Activated CD4-positive, alpha-beta T cell treated with anti-CD3 and anti-CD28 coated beads, Interleukin-2, amount 50 U/mL, for 4 hours (primary cell): ENCODE measurements at regions not wholly inside any gene's neighbourhood (a gene's known extent, or its start where the extent isn't known, plus 50 kb on each side); places are given as distances from the start of the nearest gene placed in this dataset.
A peak's percentile ranks its signal among the peaks of the same experiment; 100 is the strongest.

Experiments used
- DNase-seq, 2 experiments: peaks; one replicate each; pipeline ENCODE4 v3.0.0-alpha.2; 2020

DNA sequence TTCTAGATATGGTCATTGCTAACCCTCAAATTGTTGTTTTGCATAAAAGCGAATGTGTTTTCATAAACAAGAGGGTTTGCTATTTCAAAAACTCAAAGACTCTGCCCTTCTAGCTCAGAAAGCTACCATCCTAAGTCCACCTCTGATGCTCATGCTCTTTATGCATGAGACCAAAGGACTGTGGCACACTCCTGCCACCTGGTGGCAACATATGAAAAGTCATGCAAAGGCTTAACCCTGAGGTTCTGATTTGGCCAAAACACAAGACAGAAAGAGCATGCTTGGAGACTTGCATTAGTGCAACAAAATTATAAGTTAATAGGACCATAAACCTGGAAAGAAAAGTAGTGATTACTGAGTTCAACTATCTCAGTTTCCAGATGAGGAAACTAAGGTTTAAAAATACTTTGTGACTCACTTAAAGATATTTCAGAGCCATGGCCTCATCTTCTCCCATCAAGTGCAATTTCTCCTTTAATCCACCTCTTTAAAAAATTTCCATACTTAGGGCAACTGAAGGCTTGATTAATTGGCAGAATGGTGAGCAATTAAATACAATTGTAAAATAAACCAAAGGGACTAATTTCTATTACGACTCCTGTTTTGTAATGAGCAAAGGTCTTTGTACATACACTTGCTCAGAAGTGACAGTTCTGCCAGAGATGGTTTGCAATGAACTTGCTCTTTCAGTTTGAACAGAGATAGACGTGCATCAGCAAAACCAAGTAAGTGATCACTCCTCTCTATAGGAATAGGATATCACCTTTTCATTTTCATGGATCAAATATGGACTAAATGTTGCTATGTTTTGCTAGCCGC is 110.7 kb upstream of the RAD23B start:
- DNase-seq: peak; percentile 39 to 49

- DNase-seq: no peak
These were observed 110.1 kb upstream of the RAD23B start for GRCh38 chr9:107172979-107173347.

GRCh38 chr9:107173422-107174180 is 109.5 kb upstream of the RAD23B start:
- DNase-seq: no peak

GRCh38 chr9:107174441-107174840 is 108.6 kb upstream of the RAD23B start:
- no peak for DNase-seq

DNA sequence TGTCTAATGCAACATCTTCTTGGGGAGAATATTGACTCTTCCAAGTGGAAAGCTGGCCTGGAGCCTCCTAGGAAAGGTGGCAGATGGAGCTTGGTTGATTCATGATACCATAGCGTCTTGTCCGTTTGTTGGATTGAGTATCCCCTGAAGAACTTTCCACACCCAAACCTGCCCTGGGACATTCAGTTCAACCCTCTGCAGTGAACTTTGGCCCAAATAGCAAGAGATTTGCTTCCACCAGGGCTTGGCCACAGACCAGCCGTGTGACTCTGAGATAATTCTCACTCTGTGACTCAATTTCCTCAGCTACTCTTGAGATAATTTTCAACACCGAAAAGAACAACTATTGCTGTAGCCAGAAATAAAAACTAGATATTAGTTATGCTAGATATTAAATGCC is 108.0 kb upstream of the RAD23B start:
- no peak for DNase-seq

GRCh38 chr9:107175816-107176435 is 107.2 kb upstream of the RAD23B start:
- no peak for DNase-seq

- no peak for DNase-seq
These were observed 106.5 kb upstream of the RAD23B start for GRCh38 chr9:107176436-107177151.

GRCh38 chr9:107177243-107177839 is 105.7 kb upstream of the RAD23B start:
- no peak for DNase-seq

DNA sequence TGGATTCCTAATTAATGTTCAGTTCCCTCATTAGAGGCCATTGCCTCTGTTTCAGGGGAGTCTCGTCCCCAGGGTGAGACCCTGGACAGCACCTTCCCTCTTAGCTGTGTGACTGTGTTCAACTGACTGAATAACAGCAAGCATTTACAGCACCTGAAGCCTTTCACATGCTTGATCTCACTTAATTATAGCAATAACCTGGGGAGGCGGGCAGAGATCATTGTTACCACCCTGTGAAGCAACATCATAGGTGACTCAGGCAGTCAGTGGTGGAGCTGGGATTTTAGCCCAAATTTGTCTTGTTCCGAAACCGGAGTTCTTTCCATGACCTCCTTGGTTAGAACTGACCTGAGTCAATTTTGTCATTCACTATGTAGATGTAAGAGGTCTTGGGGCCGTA is 105.2 kb upstream of the RAD23B start:
- DNase-seq: no peak

DNA sequence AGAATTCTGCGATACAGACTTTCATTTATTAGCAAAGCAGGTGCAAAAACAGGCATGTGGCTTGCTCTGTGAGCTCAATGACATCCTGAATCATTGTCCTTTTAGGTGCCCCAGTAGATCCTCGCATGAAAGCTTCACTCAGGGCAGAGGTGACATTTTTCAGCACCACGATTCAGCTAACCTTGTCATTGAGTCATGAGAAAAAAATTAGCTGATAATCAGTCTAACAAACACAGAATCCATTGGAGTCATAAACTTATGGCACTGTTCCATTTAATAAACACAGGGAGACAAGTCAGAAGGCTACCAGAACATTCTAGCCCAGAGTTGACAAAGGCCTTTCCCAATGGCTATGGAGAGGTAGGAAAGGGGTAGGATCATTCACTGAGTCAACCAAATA is 104.8 kb upstream of the RAD23B start:
- DNase-seq: no peak

DNA sequence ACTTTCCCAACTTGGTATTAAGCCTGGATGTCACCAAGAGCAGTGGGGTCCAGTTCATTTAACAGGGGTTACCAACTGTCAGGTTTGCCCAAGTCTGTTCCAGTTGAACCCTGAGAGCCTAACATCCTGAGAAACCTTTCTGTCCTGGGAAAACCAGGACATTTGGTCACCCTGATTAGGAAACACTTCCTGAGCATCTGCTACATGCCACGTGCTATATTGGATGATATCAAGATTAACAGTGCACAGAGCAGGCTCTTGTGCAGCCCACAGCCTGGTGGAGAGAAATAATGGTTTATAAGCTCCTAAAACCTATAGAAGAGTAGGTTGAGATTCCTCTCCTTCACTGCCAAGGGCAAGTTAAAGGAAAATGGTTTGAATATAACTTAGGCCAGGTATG is 102.9 kb upstream of the RAD23B start:
- DNase-seq: no peak

DNA sequence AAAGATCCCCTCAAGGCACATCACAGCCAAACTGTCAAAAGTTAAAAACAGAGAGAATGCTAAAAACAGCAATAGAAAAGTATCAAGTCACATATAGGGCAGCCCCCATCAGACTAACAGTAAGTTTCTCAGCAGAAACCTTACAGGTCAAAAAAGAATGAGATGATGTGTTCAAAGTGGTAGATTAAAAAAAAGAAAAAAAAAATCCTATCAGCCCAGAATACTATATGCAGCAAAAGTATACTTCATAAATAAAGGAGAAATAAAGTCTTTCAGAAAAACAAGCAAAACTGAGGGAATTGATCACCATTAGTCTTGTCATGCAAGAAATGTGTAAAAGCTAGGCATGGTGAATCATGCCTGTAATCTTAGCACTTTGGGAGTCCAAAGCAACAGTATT is 99.9 kb upstream of the RAD23B start:
- DNase-seq: no peak

- no peak for DNase-seq
These were observed 94.7 kb upstream of the RAD23B start for GRCh38 chr9:107188376-107188775.

GRCh38 chr9:107190061-107190935 is 92.8 kb upstream of the RAD23B start:
- DNase-seq: no peak

- DNase-seq: no peak
These were observed 92.2 kb upstream of the RAD23B start for GRCh38 chr9:107190936-107191290.

DNA sequence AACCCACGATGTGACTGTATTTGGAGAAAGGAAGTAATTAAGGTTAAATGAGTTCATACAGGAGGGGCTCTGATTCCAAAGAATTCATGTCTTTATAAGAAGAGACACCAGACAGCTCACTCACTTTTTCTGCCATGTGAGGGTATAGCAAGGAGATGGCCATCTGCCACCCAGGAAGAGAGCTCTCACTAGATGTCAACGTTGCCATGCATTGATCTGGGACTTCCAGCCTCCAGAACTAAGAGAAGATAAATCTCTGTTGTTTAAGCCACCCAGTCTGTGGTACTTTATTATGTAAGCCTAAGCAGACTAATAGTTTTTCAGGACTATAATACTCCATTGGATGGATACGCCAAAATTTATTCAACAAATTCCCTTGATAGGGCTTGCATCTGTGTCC is 89.8 kb upstream of the RAD23B start:
- DNase-seq: no peak

DNA sequence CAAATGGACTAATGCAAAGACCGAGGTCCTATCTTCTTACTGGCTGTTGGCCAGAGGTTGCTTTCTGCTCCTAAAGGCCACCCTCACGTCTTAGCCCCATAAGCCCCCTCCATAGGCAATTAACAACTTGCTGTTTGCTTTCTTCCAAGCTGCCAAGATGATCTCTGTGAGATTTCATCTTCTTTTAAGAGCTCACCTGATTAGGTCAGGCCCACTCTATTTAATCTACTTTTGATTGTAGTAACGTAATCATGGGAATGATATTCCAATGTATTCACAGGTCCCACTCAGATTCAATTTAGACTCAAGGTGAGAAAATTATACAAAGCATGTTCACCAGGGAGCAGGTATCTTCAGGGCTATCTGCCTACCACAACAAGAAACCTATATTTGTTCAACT is 84.4 kb upstream of the RAD23B start:
- DNase-seq: no peak

GRCh38 chr9:107208121-107208520 is 75.0 kb upstream of the RAD23B start:
- DNase-seq: no peak

GRCh38 chr9:107210775-107211174 is 72.3 kb upstream of the RAD23B start:
- DNase-seq: no peak

- no peak for DNase-seq
These were observed 71.7 kb upstream of the RAD23B start for GRCh38 chr9:107211284-107211923.

- no peak for DNase-seq
These were observed 70.5 kb upstream of the RAD23B start for GRCh38 chr9:107212613-107213012.
